K562 (cell line): ENCODE measurements at regions not wholly inside any gene's neighbourhood (a gene's known extent, or its start where the extent isn't known, plus 50 kb on each side); places are given as distances from the start of the nearest gene placed in this dataset.

Experiments used
- ATAC-seq: fragments of 200-7000 bp; cut with Tn5 transposase; 3 replicates; pipeline ENCODE4 v1.9.1; 2020; ENCODE audit warnings: moderate library complexity
- BruUV-seq: library from RNA; stranded (reverse); fragments of 400-500 nt; replicated peaks from 2 replicates; lab custom pipeline; 2021; lab: Mats Ljungman, UMichigan
- CTCF ChIA-PET: fragments of 300-600 bp; formaldehyde crosslinking; extraction: SDS; loops from one replicate; lab custom pipeline; 2021; ENCODE audit warnings: low intra/inter-chr PET ratio; lab: Yijun Ruan, JAX
- POLR2A ChIA-PET: fragments of 300-600, 350-650 bp; sonication (Branson Sonifier 250); formaldehyde crosslinking; extraction: SDS; loops from one replicate; lab custom pipeline; 2021; ENCODE audit warnings: antibody characterized with exemption, inconsistent platforms; lab: Yijun Ruan, JAX
- DNase-seq, 4 experiments: peaks; one replicate each; pipeline versions ENCODE4 v3.0.0 to v3.0.0-alpha.2; 2011 to 2018; ENCODE audit warnings: low spot score in 3 of 4, mixed read lengths in 3 of 4; ENCODE audit errors: extremely low read depth in 1 of 4
- FAIRE-seq: peaks from 2 replicates; lab custom pipeline; 2011; peaks lifted over from hg19 to GRCh38; lab: Jason Lieb, UNC
- H2AFZ ChIP-seq: 2 replicates; pipeline ENCODE4 v1.6.0; 2011; ENCODE audit warnings: low read depth, low read length, control low read depth, inconsistent platforms
- H3K27ac ChIP-seq: fragments of 200-600 bp; 3 replicates; pipeline ENCODE4 v1.8.0; 2011; ENCODE audit warnings: low read depth, mild to moderate bottlenecking, control low read depth, inconsistent platforms, low read length, moderate library complexity, mixed read lengths; ENCODE audit errors: extremely low read depth
- H3K27me3 ChIP-seq, 2 experiments: fragments of 300-600 bp in 1 of 2; 2 replicates in 1 of 2; 3 replicates in 1 of 2; pipeline versions ENCODE4 v1.6.0 to v1.8.0; 2011; ENCODE audit warnings: inconsistent platforms in 2 of 2, low read length in 2 of 2, mild to moderate bottlenecking in 1 of 2, mixed read lengths in 1 of 2, moderate library complexity in 1 of 2; ENCODE audit not compliant: control insufficient read depth in 2 of 2, insufficient read depth in 2 of 2
- H3K36me3 ChIP-seq: fragments of 300-600 bp; 3 replicates; pipeline ENCODE4 v1.8.0; 2011; ENCODE audit warnings: mild to moderate bottlenecking, low read length, inconsistent platforms; ENCODE audit not compliant: control insufficient read depth, insufficient read depth
- H3K4me1 ChIP-seq, 2 experiments: fragments of 200-600 bp in 1 of 2; replicated peaks in 1 of 2; 2 replicates in 1 of 2; 3 replicates in 1 of 2; pipeline versions ENCODE4 v1.5.1 to v1.8.0; 2011; ENCODE audit warnings: inconsistent platforms in 2 of 2, low read length in 2 of 2, mild to moderate bottlenecking in 1 of 2, mixed read lengths in 1 of 2, moderate library complexity in 1 of 2; ENCODE audit not compliant: control insufficient read depth in 2 of 2, insufficient read depth in 2 of 2
- H3K4me2 ChIP-seq: 2 replicates; pipeline ENCODE4 v1.6.1; 2011; ENCODE audit warnings: low read length, control low read depth, inconsistent platforms, mixed read lengths; ENCODE audit not compliant: insufficient read depth
- H3K4me3 ChIP-seq: fragments of 200-600 bp; sonication (generic), shearing (Covaris generic); 2 replicates; pipeline ENCODE4 v1.5.1; 2016; ENCODE audit warnings: control low read depth, inconsistent platforms
- H3K79me2 ChIP-seq: fragments of 200-600 bp; 3 replicates; pipeline ENCODE4 v1.8.0; 2011; ENCODE audit warnings: low read length, inconsistent platforms; ENCODE audit not compliant: control insufficient read depth, insufficient read depth
- H3K9ac ChIP-seq, 2 experiments: 2 replicates each; pipeline versions ENCODE4 v1.6.0 to v1.6.1; 2011; ENCODE audit warnings: low read depth in 2 of 2, low read length in 2 of 2, control low read depth in 1 of 2, inconsistent platforms in 1 of 2, mild to moderate bottlenecking in 1 of 2, mixed read lengths in 1 of 2; ENCODE audit not compliant: insufficient read depth in 1 of 2
- H3K9me1 ChIP-seq: one replicate; pipeline ENCODE4 v1.6.0; 2011; ENCODE audit warnings: inconsistent platforms, mild to moderate bottlenecking, low read length, moderate library complexity; ENCODE audit not compliant: control insufficient read depth, insufficient read depth
- H3K9me3 ChIP-seq: replicated peaks from 2 replicates; pipeline ENCODE4 v1.5.1; 2011; ENCODE audit warnings: low read depth, low read length, inconsistent platforms; ENCODE audit not compliant: control insufficient read depth, insufficient read depth
- H4K20me1 ChIP-seq: replicated peaks from 2 replicates; pipeline ENCODE4 v1.6.1; 2011; ENCODE audit warnings: low read length, inconsistent platforms, mixed read lengths; ENCODE audit not compliant: control insufficient read depth, insufficient read depth
- BRD9 ChIP-seq: fragments of 450-650 bp; IDR thresholded peaks from 2 replicates; pipeline ENCODE4 v1.6.1; 2018; ENCODE audit warnings: low read depth; ENCODE audit not compliant: partially characterized antibody
- CBX3 ChIP-seq, 2 experiments: IDR thresholded peaks; 1 replicate in 1 of 2; 2 replicates in 1 of 2; pipeline ENCODE4 v1.6.1; 2012; ENCODE audit warnings: inconsistent platforms in 2 of 2, low read length in 2 of 2, borderline replicate concordance in 1 of 2, control low read depth in 1 of 2
- E2F3 ChIP-seq: fragments of 250-450 bp; sonication (Bioruptor Pico); IDR thresholded peaks from 2 replicates; pipeline ENCODE4 v1.4.0; 2020; ENCODE audit warnings: mild to moderate bottlenecking
- EHMT2 ChIP-seq: fragments of 450-650 bp; IDR thresholded peaks from 2 replicates; pipeline ENCODE4 v1.6.1; 2018; ENCODE audit warnings: antibody characterized with exemption
- HDAC3 ChIP-seq: fragments of 450-650 bp; IDR thresholded peaks from 2 replicates; pipeline ENCODE4 v1.6.1; 2018; ENCODE audit warnings: borderline replicate concordance, mild to moderate bottlenecking, moderate library complexity; ENCODE audit not compliant: partially characterized antibody
- KLF6 ChIP-seq: fragments of 250-450 bp; sonication (Bioruptor Pico); IDR thresholded peaks from 2 replicates; pipeline ENCODE4 v1.4.0; 2020; ENCODE audit warnings: mild to moderate bottlenecking, moderate library complexity, borderline replicate concordance
- NR1H2 ChIP-seq: sonication (generic); formaldehyde crosslinking; IDR thresholded peaks from 2 replicates; pipeline ENCODE4 v1.4.0; 2020; ENCODE audit warnings: mild to moderate bottlenecking, missing genetic modification reagents
- NR2C2 ChIP-seq, 2 experiments: fragments of 200-800 bp in 1 of 2; sonication (Bioruptor generic) in 1 of 2; sonication (generic) in 1 of 2; formaldehyde crosslinking in 1 of 2; IDR thresholded peaks; 2 replicates each; pipeline versions ENCODE4 v1.6.1 to v1.8.0; 2016 to 2022; ENCODE audit warnings: mild to moderate bottlenecking in 1 of 2, missing compliant biosample characterization in 1 of 2, missing genetic modification characterization in 1 of 2, missing genetic modification reagents in 1 of 2
- POLR2B ChIP-seq: fragments of 450-650 bp; IDR thresholded peaks from 2 replicates; pipeline ENCODE4 v1.6.1; 2018; ENCODE audit warnings: low read depth; ENCODE audit not compliant: partially characterized antibody
- SIN3B ChIP-seq: fragments of 450-650 bp; IDR thresholded peaks from 2 replicates; pipeline ENCODE4 v1.6.1; 2017; ENCODE audit warnings: low read depth, mild to moderate bottlenecking, moderate library complexity
- SREBF2 ChIP-seq: sonication (generic); formaldehyde crosslinking; IDR thresholded peaks from 2 replicates; pipeline ENCODE4 v1.4.0; 2020; ENCODE audit warnings: mild to moderate bottlenecking, missing genetic modification reagents
- ZNF318 ChIP-seq, 2 experiments: fragments of 450-650 bp; IDR thresholded peaks; 2 replicates each; pipeline ENCODE4 v1.6.1; 2016; ENCODE audit warnings: mild to moderate bottlenecking in 2 of 2, borderline replicate concordance in 1 of 2, low read depth in 1 of 2, moderate library complexity in 1 of 2
- ZNF354B ChIP-seq: fragments of 250-450 bp; sonication (Bioruptor Pico); IDR thresholded peaks from 2 replicates; pipeline ENCODE4 v1.4.0; 2020
- ZNF77 ChIP-seq: fragments of 250-450 bp; sonication (Bioruptor Pico); IDR thresholded peaks from 2 replicates; pipeline ENCODE4 v1.5.0; 2020
- ZNF785 ChIP-seq: fragments of 250-450 bp; sonication (Bioruptor Pico); IDR thresholded peaks from 2 replicates; pipeline ENCODE4 v1.4.0; 2020; ENCODE audit warnings: mild to moderate bottlenecking
- WGBS: fragments of 100-300 bp; shearing (Covaris generic); methylation state at CpG from one replicate; pipeline ENCODE4 v1.1.6; 2016; ENCODE audit warnings: low coverage, mixed read lengths; ENCODE audit not compliant: insufficient coverage; ENCODE audit errors: missing lambda C conversion rate; 5-methylcytosine and 5-hydroxymethylcytosine counted together
- in situ Hi-C: fragments of 300-500 bp; cut with MboI; formaldehyde crosslinking; loops from 4 replicates; pipeline ENCODE4 v1.15.0; 2018; ENCODE audit warnings: inconsistent platforms, mixed read lengths
- intact Hi-C: fragments of 100-400 bp; cut with micrococcal nuclease; formaldehyde crosslinking; loops from 2 replicates; pipeline ENCODE4 v1.14.2; 2022
- TF ChIP-seq, protein P1 (sequence below): sonication (generic); formaldehyde crosslinking; IDR thresholded peaks from 2 replicates; pipeline ENCODE4 v1.8.1; 2023; ENCODE audit warnings: mild to moderate bottlenecking, missing genetic modification reagents

DNA sequence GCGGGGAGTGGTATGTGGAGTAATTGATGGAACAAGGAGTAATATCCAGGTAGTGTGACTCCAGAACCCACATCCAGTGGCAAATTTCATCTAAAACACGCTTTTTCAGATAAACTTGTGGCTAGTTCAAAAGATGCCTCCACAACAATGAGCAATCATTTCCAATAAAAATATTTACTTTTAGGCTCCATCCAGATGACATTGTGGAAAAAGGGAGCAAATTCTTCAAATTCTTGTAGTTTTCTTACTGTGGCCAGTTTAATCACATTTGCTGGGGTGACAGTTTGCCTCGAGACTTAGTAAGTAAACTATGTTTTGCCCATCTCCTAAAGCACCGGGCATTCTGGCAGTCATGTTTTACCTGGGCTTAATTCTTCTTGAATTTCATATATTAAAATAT is 243.6 kb downstream of the IRS1 start:
- no peaks in the 10 kb centered on the region for H3K9me1 ChIP-seq
- no peak for ATAC-seq
- no peaks in the 10 kb centered on the region for H3K79me2 ChIP-seq
- no peaks in the 10 kb centered on the region for H4K20me1 ChIP-seq
- no peaks in the 10 kb centered on the region for H3K9me3 ChIP-seq
- no peak overlapping the region for H3K4me3 ChIP-seq
- H3K27ac ChIP-seq, result no peak overlapping the region
- no peak for FAIRE-seq
- 0% methylated on average over 4 of the region's 4 CpGs for WGBS
- no peak overlapping the region for H2AFZ ChIP-seq
- H3K36me3 ChIP-seq, result no peaks in the 10 kb centered on the region
- no peak for TF ChIP-seq E2F3
- no peak for TF ChIP-seq NR1H2 (CRISPR knock-in tag)
- TF ChIP-seq ZNF785 (CRISPR knock-in tag), result no peak
- TF ChIP-seq ZNF77 (CRISPR knock-in tag), result no peak
- no peak for TF ChIP-seq EHMT2
- no peak for TF ChIP-seq KLF6 (CRISPR knock-in tag)
- TF ChIP-seq NR2C2 (CRISPR knock-in tag; IDR thresholded peaks at IDR 0.05), result no peak
- TF ChIP-seq NR2C2 (tag; IDR thresholded peaks at IDR 0.05), result no peak
- no peak for TF ChIP-seq ZNF354B (CRISPR knock-in tag)
- no peak for TF ChIP-seq SIN3B
- no peak for TF ChIP-seq BRD9
- no peak for TF ChIP-seq HDAC3
- TF ChIP-seq POLR2B, result no peak
- no peak for TF ChIP-seq CBX3 (IDR thresholded peaks at IDR 0.05; ENCODE audit: borderline replicate concordance in 1 of 2, low read length in 2 of 2)
- TF ChIP-seq, protein P1, sequence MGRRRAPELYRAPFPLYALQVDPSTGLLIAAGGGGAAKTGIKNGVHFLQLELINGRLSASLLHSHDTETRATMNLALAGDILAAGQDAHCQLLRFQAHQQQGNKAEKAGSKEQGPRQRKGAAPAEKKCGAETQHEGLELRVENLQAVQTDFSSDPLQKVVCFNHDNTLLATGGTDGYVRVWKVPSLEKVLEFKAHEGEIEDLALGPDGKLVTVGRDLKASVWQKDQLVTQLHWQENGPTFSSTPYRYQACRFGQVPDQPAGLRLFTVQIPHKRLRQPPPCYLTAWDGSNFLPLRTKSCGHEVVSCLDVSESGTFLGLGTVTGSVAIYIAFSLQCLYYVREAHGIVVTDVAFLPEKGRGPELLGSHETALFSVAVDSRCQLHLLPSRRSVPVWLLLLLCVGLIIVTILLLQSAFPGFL (CRISPR knock-in tag), result no peak
- TF ChIP-seq ZNF318 (IDR thresholded peaks at IDR 0.05; ENCODE audit: borderline replicate concordance in 1 of 2, low read depth in 1 of 2), result no peak
- TF ChIP-seq SREBF2 (CRISPR knock-in tag), result no peak
- BruUV-seq, result no TSS peak
- no peaks in the 10 kb centered on the region for H3K4me1 ChIP-seq
- CTCF ChIA-PET, result no interaction called here
- in situ Hi-C loops (no loop called here), intact Hi-C loops (no loop called here)
- POLR2A ChIA-PET, result no interaction called here
- H3K9ac ChIP-seq, result no peak overlapping the region
- no peaks in the 10 kb centered on the region for H3K27me3 ChIP-seq
- DNase-seq, result no peak
- no peak overlapping the region for H3K4me2 ChIP-seq
